SK-N-SH treated with all-trans-retinoic acid at 6 μM for 48 hours (cell line): ENCODE measurements at regions not wholly inside any gene's neighbourhood (a gene's known extent, or its start where the extent isn't known, plus 50 kb on each side); places are given as distances from the start of the nearest gene placed in this dataset.

Experiments
- ARNTL ChIP-seq: fragments of 450-650 bp; formaldehyde crosslinking; IDR thresholded peaks from 2 replicates; pipeline ENCODE4 v1.5.0; 2020; ENCODE audit warnings: low read depth, mild to moderate bottlenecking, moderate library complexity, borderline replicate concordance
- PATZ1 ChIP-seq: fragments of 250-450 bp; sonication (Bioruptor Pico); IDR thresholded peaks from 2 replicates; pipeline ENCODE4 v1.8.0; 2020; ENCODE audit warnings: mild to moderate bottlenecking, moderate library complexity, borderline replicate concordance
- PPARA ChIP-seq: fragments of 250-450 bp; sonication (Bioruptor Pico); IDR thresholded peaks from 2 replicates; pipeline ENCODE4 v1.5.0; 2020; ENCODE audit warnings: mild to moderate bottlenecking, borderline replicate concordance
- TOX ChIP-seq: fragments of 250-450 bp; sonication (Bioruptor Pico); IDR thresholded peaks from 2 replicates; pipeline ENCODE4 v1.8.0; 2021; ENCODE audit warnings: mild to moderate bottlenecking, moderate library complexity, borderline replicate concordance
- ZFP3 ChIP-seq: fragments of 250-450 bp; sonication (Bioruptor Pico); IDR thresholded peaks from 2 replicates; pipeline ENCODE4 v1.5.0; 2020; ENCODE audit warnings: mild to moderate bottlenecking, moderate library complexity
- ZFP30 ChIP-seq: fragments of 450-650 bp; formaldehyde crosslinking; IDR thresholded peaks from 2 replicates; pipeline ENCODE4 v1.5.0; 2022; ENCODE audit warnings: mild to moderate bottlenecking, moderate library complexity

- TF ChIP-seq ZFP3 (no peak), ARNTL (CRISPR knock-in tag) (no peak), ZFP30 (CRISPR knock-in tag) (no peak), TOX (no peak), PPARA (CRISPR knock-in tag) (no peak), PATZ1 (CRISPR knock-in tag) (no peak)
These were observed 92.6 kb upstream of the SERBP1 start for GRCh38 chr1:67522793-67523192.
